DOHH2 (cell line): ENCODE measurements at regions not wholly inside any gene's neighbourhood (a gene's known extent, or its start where the extent isn't known, plus 50 kb on each side); places are given as distances from the start of the nearest gene placed in this dataset.

Experiments
- H3F3A ChIP-seq: fragments of 200-600 bp; sonication (generic), shearing (Covaris generic); 2 replicates; pipeline ENCODE4 v1.6.0; 2016; ENCODE audit warnings: antibody characterized with exemption, mild to moderate bottlenecking; ENCODE audit not compliant: control insufficient read depth, insufficient read depth
- H3K27ac ChIP-seq: fragments of 200-600 bp; sonication (generic); 2 replicates; pipeline ENCODE4 v1.5.1; 2014; ENCODE audit warnings: low read depth, mild to moderate bottlenecking, low read length, moderate library complexity
- H3K27me3 ChIP-seq: fragments of 200-600 bp; sonication (generic); 2 replicates; pipeline ENCODE4 v1.6.1; 2014; ENCODE audit warnings: mild to moderate bottlenecking, low read length, mixed read lengths; ENCODE audit not compliant: control insufficient read depth
- H3K36me3 ChIP-seq: fragments of 200-600 bp; sonication (generic); 2 replicates; pipeline ENCODE4 v1.6.1; 2014; ENCODE audit warnings: mild to moderate bottlenecking, low read length, moderate library complexity, mixed read lengths; ENCODE audit not compliant: control insufficient read depth
- H3K4me1 ChIP-seq: fragments of 200-600 bp; sonication (generic); 2 replicates; pipeline ENCODE4 v1.6.1; 2014; ENCODE audit warnings: mild to moderate bottlenecking, low read length, mixed read lengths; ENCODE audit not compliant: control insufficient read depth
- H3K4me2 ChIP-seq: fragments of 200-600 bp; sonication (generic); 2 replicates; pipeline ENCODE4 v1.6.0; 2014; ENCODE audit warnings: mild to moderate bottlenecking, low read length, moderate library complexity
- H3K4me3 ChIP-seq: fragments of 200-600 bp; sonication (generic); 2 replicates; pipeline ENCODE4 v1.5.1; 2014; ENCODE audit warnings: mild to moderate bottlenecking, low read length, mixed read lengths
- H3K79me2 ChIP-seq: fragments of 200-600 bp; sonication (generic); 2 replicates; pipeline ENCODE4 v1.6.1; 2014; ENCODE audit warnings: mild to moderate bottlenecking, low read length, mixed read lengths; ENCODE audit not compliant: control insufficient read depth
- H3K9me2 ChIP-seq: fragments of 200-600 bp; sonication (generic); replicated peaks from 2 replicates; pipeline ENCODE4 v1.6.1; 2014; ENCODE audit warnings: mild to moderate bottlenecking, low read length, mixed read lengths; ENCODE audit not compliant: control insufficient read depth
- H3K9me3 ChIP-seq: fragments of 200-600 bp; sonication (generic); 2 replicates; pipeline ENCODE4 v1.6.1; 2014; ENCODE audit warnings: antibody characterized with exemption, low read length, mixed read lengths; ENCODE audit not compliant: control insufficient read depth, insufficient read depth
- H4K20me1 ChIP-seq: fragments of 200-600 bp; sonication (generic); 2 replicates; pipeline ENCODE4 v1.6.0; 2014; ENCODE audit warnings: low read depth, mild to moderate bottlenecking, antibody characterized with exemption, low read length, moderate library complexity; ENCODE audit not compliant: control insufficient read depth, insufficient read depth
- EZH2phosphoT487 ChIP-seq: fragments of 200-600 bp; sonication (generic); IDR thresholded peaks from 2 replicates; pipeline ENCODE4 v1.6.1; 2017; ENCODE audit warnings: borderline replicate concordance, mild to moderate bottlenecking, antibody characterized with exemption, low read length, moderate library complexity, mixed read lengths
- TF ChIP-seq, protein P1 (sequence below): fragments of 200-600 bp; sonication (generic); IDR thresholded peaks from one replicate; pipeline ENCODE4 v1.5.1; 2014; ENCODE audit warnings: antibody characterized with exemption, mild to moderate bottlenecking, low read depth, low read length; ENCODE audit not compliant: poor library complexity, severe bottlenecking

DNA sequence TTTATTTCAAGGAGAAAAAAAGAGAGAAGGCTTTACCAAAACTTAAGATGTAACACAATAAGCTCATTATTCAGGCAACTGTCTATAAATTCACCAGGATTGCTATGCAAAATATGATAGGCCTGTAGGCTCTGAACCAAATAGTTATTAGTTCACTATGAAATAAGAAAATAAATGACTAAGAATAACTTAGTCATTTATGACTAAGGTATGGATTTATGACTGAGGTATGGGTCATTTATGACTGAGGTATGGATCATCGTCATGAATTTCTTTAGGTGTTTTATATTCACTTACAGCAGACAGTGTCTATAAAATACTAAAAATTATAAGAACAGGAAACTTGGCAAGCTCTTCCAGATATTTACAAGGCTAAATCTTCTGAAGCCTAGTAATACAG lies 52.1 kb upstream of the SNX9 start:
- Histone ChIP-seq H3K27ac (no peak overlapping the region), H3K4me3 (no peak overlapping the region), H3K4me2 (no peak overlapping the region)

DNA sequence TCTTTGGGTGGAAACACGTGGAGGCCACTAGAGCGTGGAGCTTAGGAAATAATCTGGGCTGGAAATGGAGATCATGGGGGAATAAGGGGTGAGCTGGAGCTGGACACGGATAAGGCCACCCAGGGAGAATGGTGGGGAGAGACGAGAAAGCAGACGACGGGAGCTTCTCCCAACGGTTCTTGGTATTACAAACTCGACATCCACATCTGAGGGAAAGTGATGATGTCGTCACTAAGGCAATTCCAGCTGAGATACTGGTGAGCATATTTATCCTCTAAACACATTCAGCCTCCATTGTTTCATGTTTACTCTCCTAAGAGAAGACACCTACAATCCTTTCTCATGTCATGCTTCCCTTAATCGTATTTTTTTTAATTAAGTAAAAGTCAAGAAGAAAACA lies 50.2 kb upstream of the SNX9 start:
- H3K4me3 ChIP-seq, result no peak overlapping the region
- 0 out of 2 replicates have a peak, but pooled peaks cover 3% of the 10 kb centered on the region for H3F3A ChIP-seq
- peaks cover 24% of the 10 kb centered on the region for H3K4me1 ChIP-seq
- no peak overlapping the region for H3K4me2 ChIP-seq
- H3K79me2 ChIP-seq, result no peaks in the 10 kb centered on the region
- no peaks in the 10 kb centered on the region for H3K9me3 ChIP-seq
- H4K20me1 ChIP-seq, result no peaks in the 10 kb centered on the region
- H3K27ac ChIP-seq, result no peak overlapping the region
- TF ChIP-seq, protein P1, sequence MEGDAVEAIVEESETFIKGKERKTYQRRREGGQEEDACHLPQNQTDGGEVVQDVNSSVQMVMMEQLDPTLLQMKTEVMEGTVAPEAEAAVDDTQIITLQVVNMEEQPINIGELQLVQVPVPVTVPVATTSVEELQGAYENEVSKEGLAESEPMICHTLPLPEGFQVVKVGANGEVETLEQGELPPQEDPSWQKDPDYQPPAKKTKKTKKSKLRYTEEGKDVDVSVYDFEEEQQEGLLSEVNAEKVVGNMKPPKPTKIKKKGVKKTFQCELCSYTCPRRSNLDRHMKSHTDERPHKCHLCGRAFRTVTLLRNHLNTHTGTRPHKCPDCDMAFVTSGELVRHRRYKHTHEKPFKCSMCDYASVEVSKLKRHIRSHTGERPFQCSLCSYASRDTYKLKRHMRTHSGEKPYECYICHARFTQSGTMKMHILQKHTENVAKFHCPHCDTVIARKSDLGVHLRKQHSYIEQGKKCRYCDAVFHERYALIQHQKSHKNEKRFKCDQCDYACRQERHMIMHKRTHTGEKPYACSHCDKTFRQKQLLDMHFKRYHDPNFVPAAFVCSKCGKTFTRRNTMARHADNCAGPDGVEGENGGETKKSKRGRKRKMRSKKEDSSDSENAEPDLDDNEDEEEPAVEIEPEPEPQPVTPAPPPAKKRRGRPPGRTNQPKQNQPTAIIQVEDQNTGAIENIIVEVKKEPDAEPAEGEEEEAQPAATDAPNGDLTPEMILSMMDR, result no peak
- no peak for TF ChIP-seq EZH2phosphoT487
- no peaks in the 10 kb centered on the region for H3K9me2 ChIP-seq
- H3K36me3 ChIP-seq, result no peaks in the 10 kb centered on the region
- peaks cover 33% of the 10 kb centered on the region for H3K27me3 ChIP-seq

More for the DNA sequence above, 52.1 kb upstream of the SNX9 start:
- no peaks in the 10 kb centered on the region for H3K79me2 ChIP-seq
- H4K20me1 ChIP-seq, result no peaks in the 10 kb centered on the region
- peaks cover 43% of the 10 kb centered on the region for H3K4me1 ChIP-seq
- H3K27me3 ChIP-seq, result peaks cover 38% of the 10 kb centered on the region
- H3K9me2 ChIP-seq, result no peaks in the 10 kb centered on the region
- H3K36me3 ChIP-seq, result no peaks in the 10 kb centered on the region
- 0 out of 2 replicates have a peak, but pooled peaks cover 3% of the 10 kb centered on the region for H3F3A ChIP-seq
- TF ChIP-seq EZH2phosphoT487, result no peak
- TF ChIP-seq, protein P1, result no peak
- H3K9me3 ChIP-seq, result no peaks in the 10 kb centered on the region
